ENCODE measurements at regions not wholly inside any gene's neighbourhood (a gene's known extent, or its start where the extent isn't known, plus 50 kb on each side); places are given as distances from the start of the nearest gene placed in this dataset.

DNA sequence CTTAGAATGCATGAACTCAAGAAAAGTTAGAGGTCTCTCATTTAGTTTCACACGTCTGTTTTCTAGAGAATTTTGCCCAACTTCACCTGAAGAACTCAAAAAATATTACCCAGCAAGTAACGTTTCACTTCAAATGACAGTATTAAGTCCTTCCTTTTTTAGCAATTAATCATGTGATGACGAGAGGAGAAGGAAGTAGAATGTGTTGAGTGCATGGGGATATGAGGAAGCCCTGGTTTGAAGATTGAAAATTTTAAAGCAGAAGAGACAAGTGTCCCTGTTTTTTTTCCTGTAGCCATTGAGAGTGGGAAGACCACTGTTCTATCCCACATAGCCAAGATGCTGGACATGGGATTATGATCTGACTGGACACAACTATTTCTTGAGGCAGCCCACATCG is 406.3 kb upstream of the CPEB2 start:
- TF ChIP-seq, protein P1, sequence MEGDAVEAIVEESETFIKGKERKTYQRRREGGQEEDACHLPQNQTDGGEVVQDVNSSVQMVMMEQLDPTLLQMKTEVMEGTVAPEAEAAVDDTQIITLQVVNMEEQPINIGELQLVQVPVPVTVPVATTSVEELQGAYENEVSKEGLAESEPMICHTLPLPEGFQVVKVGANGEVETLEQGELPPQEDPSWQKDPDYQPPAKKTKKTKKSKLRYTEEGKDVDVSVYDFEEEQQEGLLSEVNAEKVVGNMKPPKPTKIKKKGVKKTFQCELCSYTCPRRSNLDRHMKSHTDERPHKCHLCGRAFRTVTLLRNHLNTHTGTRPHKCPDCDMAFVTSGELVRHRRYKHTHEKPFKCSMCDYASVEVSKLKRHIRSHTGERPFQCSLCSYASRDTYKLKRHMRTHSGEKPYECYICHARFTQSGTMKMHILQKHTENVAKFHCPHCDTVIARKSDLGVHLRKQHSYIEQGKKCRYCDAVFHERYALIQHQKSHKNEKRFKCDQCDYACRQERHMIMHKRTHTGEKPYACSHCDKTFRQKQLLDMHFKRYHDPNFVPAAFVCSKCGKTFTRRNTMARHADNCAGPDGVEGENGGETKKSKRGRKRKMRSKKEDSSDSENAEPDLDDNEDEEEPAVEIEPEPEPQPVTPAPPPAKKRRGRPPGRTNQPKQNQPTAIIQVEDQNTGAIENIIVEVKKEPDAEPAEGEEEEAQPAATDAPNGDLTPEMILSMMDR (IDR thresholded peaks at IDR 0.05; ENCODE audit: low read length): no peak
- TF ChIP-seq EZH2 (optimal IDR thresholded peaks at IDR 0.05; ENCODE audit: low read depth, low read length): no peak

Measured in MM.1S (cell line).